HEK293 (cell line): ENCODE measurements at regions not wholly inside any gene's neighbourhood (a gene's known extent, or its start where the extent isn't known, plus 50 kb on each side); places are given as distances from the start of the nearest gene placed in this dataset.

ENCODE experiments used
- CTCF ChIA-PET: fragments of 350-600 bp; formaldehyde crosslinking; extraction: SDS; loops from one replicate; lab custom pipeline; 2021; ENCODE audit warnings: antibody characterized with exemption; lab: Yijun Ruan, JAX
- POLR2A ChIA-PET: fragments of 300-600 bp; formaldehyde crosslinking; extraction: SDS; loops from one replicate; lab custom pipeline; 2020; ENCODE audit warnings: antibody characterized with exemption, inconsistent platforms; lab: Yijun Ruan, JAX
- H3K27ac ChIP-seq: fragments of 200-500 bp; sonication (Bioruptor generic); 2 replicates; pipeline ENCODE4 v1.5.1; 2014; ENCODE audit warnings: low read depth, low read length, control low read depth, inconsistent platforms; ENCODE audit errors: extremely low read depth
- H3K36me3 ChIP-seq, 2 experiments: fragments of 200-500 bp in 1 of 2; sonication (Bioruptor generic) in 1 of 2; 1 replicate in 1 of 2; 2 replicates in 1 of 2; pipeline ENCODE4 v1.5.1; 2014 to 2017; ENCODE audit warnings: inconsistent platforms in 2 of 2, low read length in 2 of 2; ENCODE audit not compliant: control insufficient read depth in 2 of 2, insufficient read depth in 1 of 2
- H3K4me1 ChIP-seq: fragments of 200-500 bp; sonication (Bioruptor generic); 2 replicates; pipeline ENCODE4 v1.5.1; 2014; ENCODE audit warnings: mild to moderate bottlenecking, low read length, inconsistent platforms; ENCODE audit not compliant: control insufficient read depth, insufficient read depth
- H3K4me3 ChIP-seq: 2 replicates; pipeline ENCODE4 v1.5.1; 2011; ENCODE audit warnings: low read depth, mild to moderate bottlenecking, control low read depth, low read length, moderate library complexity
- H3K9me3 ChIP-seq: fragments of 200-500 bp; sonication (Bioruptor generic); 2 replicates; pipeline ENCODE4 v1.5.1; 2014; ENCODE audit warnings: low read depth, low read length, inconsistent platforms; ENCODE audit not compliant: control insufficient read depth, insufficient read depth
- BCL11A ChIP-seq: fragments of 450-650 bp; formaldehyde crosslinking; IDR thresholded peaks from 2 replicates; pipeline ENCODE4 v1.5.1; 2016; ENCODE audit warnings: low read depth, missing biosample characterization, missing genetic modification characterization
- OSR2 ChIP-seq: fragments of 450-650 bp; formaldehyde crosslinking; IDR thresholded peaks from 2 replicates; pipeline ENCODE4 v1.5.1; 2016; ENCODE audit warnings: missing biosample characterization, missing genetic modification characterization
- PRDM6 ChIP-seq: fragments of 450-650 bp; formaldehyde crosslinking; IDR thresholded peaks from 2 replicates; pipeline ENCODE4 v1.5.1; 2017; ENCODE audit warnings: missing biosample characterization, missing genetic modification characterization
- REPIN1 ChIP-seq: fragments of 450-650 bp; formaldehyde crosslinking; IDR thresholded peaks from 2 replicates; pipeline ENCODE4 v1.5.1; 2017; ENCODE audit warnings: missing biosample characterization, missing genetic modification characterization, low read depth
- ZBTB1 ChIP-seq: fragments of 450-650 bp; formaldehyde crosslinking; IDR thresholded peaks from 2 replicates; pipeline ENCODE4 v1.5.1; 2016; ENCODE audit warnings: missing biosample characterization, missing genetic modification characterization
- ZBTB21 ChIP-seq: fragments of 450-650 bp; formaldehyde crosslinking; IDR thresholded peaks from 2 replicates; pipeline ENCODE4 v1.5.1; 2017; ENCODE audit warnings: missing biosample characterization, missing genetic modification characterization
- ZNF121 ChIP-seq: fragments of 450-650 bp; formaldehyde crosslinking; IDR thresholded peaks from 2 replicates; pipeline ENCODE4 v1.5.1; 2016; ENCODE audit warnings: missing biosample characterization, missing genetic modification characterization
- ZNF148 ChIP-seq: fragments of 450-650 bp; formaldehyde crosslinking; IDR thresholded peaks from 2 replicates; pipeline ENCODE4 v1.5.0; 2017; ENCODE audit warnings: missing biosample characterization, missing genetic modification characterization, borderline replicate concordance
- ZNF2 ChIP-seq: fragments of 450-650 bp; formaldehyde crosslinking; IDR thresholded peaks from 2 replicates; pipeline ENCODE4 v1.5.1; 2016; ENCODE audit warnings: missing biosample characterization, missing genetic modification characterization
- ZNF214 ChIP-seq: fragments of 450-650 bp; formaldehyde crosslinking; IDR thresholded peaks from 2 replicates; pipeline ENCODE4 v1.5.1; 2017; ENCODE audit warnings: missing biosample characterization, mild to moderate bottlenecking, missing genetic modification characterization, borderline replicate concordance
- ZNF416 ChIP-seq: fragments of 450-650 bp; formaldehyde crosslinking; IDR thresholded peaks from 2 replicates; pipeline ENCODE4 v1.5.1; 2016; ENCODE audit warnings: missing biosample characterization, missing genetic modification characterization
- ZNF530 ChIP-seq: fragments of 450-650 bp; formaldehyde crosslinking; IDR thresholded peaks from 2 replicates; pipeline ENCODE4 v1.5.1; 2016; ENCODE audit warnings: low read depth, missing biosample characterization, missing genetic modification characterization
- ZNF629 ChIP-seq: fragments of 450-650 bp; formaldehyde crosslinking; IDR thresholded peaks from 2 replicates; pipeline ENCODE4 v1.5.1; 2017; ENCODE audit warnings: missing biosample characterization, missing genetic modification characterization
- ZNF660 ChIP-seq: fragments of 450-650 bp; IDR thresholded peaks from 2 replicates; pipeline ENCODE4 v1.5.1; 2018; ENCODE audit warnings: missing biosample characterization, mild to moderate bottlenecking, missing genetic modification characterization
- ZNF747 ChIP-seq: fragments of 450-650 bp; formaldehyde crosslinking; IDR thresholded peaks from 2 replicates; pipeline ENCODE4 v1.5.1; 2016; ENCODE audit warnings: missing biosample characterization, missing genetic modification characterization
- ZNF777 ChIP-seq: fragments of 450-650 bp; formaldehyde crosslinking; IDR thresholded peaks from 2 replicates; pipeline ENCODE4 v1.5.1; 2017; ENCODE audit warnings: missing biosample characterization, missing genetic modification characterization, borderline replicate concordance
- ZNF843 ChIP-seq: fragments of 450-650 bp; formaldehyde crosslinking; IDR thresholded peaks from 2 replicates; pipeline ENCODE4 v1.5.1; 2016; ENCODE audit warnings: missing biosample characterization, missing genetic modification characterization
- ZSCAN30 ChIP-seq: fragments of 450-650 bp; IDR thresholded peaks from 2 replicates; pipeline ENCODE4 v1.5.1; 2018; ENCODE audit warnings: missing biosample characterization, mild to moderate bottlenecking, missing genetic modification characterization, moderate library complexity
- TF ChIP-seq, protein P1 (sequence below): fragments of 450-650 bp; formaldehyde crosslinking; IDR thresholded peaks from 2 replicates; pipeline ENCODE4 v1.5.1; 2016; ENCODE audit warnings: missing biosample characterization, missing genetic modification characterization
- TF ChIP-seq, protein P2 (sequence below): fragments of 450-650 bp; formaldehyde crosslinking; IDR thresholded peaks from 2 replicates; pipeline ENCODE4 v1.5.1; 2016; ENCODE audit warnings: missing biosample characterization, missing genetic modification characterization, low read depth
- TF ChIP-seq, protein P3 (sequence below): fragments of 450-650 bp; formaldehyde crosslinking; IDR thresholded peaks from 2 replicates; pipeline ENCODE4 v1.5.1; 2016; ENCODE audit warnings: missing biosample characterization, missing genetic modification characterization

GRCh38 chr6:104186831-104187230 is 672.9 kb downstream of the HACE1 start (continued):
- no peak for TF ChIP-seq ZNF148 (tag by site-specific recombination)
- no peak for TF ChIP-seq ZNF214 (tag by site-specific recombination)
- no peak for TF ChIP-seq ZNF530 (tag by site-specific recombination)
- TF ChIP-seq REPIN1 (tag by site-specific recombination) = no peak
- TF ChIP-seq, all 188 proteins: peak for 0

DNA sequence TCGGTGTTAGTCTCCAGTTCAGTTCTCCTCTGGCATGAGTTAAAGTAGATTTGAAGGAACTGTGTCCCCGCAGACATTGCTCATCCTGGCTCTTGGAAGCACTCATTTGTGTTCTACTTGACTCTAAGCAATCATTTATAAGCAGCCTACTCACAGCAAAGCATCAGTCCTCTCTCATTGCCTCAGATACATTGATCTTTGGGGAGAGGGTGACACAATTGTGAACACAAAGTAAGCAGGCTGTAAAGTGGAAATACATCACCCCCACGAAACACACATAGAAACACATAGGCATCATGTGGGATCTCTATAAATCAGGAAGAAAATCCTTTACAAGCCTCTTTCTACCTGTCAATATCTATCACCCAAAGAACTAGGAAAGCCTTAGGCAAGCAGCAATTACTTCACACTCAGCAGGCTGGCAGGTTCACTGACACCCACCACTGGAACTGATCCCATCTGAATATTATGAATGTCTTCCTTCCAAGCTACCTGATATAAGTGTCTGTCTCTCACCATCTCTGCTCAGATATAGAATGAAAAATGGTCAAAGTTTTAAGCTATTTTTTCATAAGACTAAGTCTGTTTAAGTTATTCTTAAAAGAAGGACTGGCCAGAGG is 675.8 kb downstream of the HACE1 start:
- no peaks in the 10 kb centered on the region for H3K36me3 ChIP-seq
- TF ChIP-seq ZBTB21 (tag by site-specific recombination) = no peak

GRCh38 chr6:104182811-104183210 is 676.9 kb downstream of the HACE1 start:
- ChIA-PET CTCF (no interaction called here), POLR2A (no interaction called here)
- no peak overlapping the region for H3K27ac ChIP-seq
- H3K4me3 ChIP-seq = no peak overlapping the region
- H3K36me3 ChIP-seq = no peaks in the 10 kb centered on the region
- H3K4me1 ChIP-seq = no peaks in the 10 kb centered on the region
- no peaks in the 10 kb centered on the region for H3K9me3 ChIP-seq
- TF ChIP-seq ZNF629 (tag by site-specific recombination) (no peak), OSR2 (tag by site-specific recombination) (no peak), ZNF747 (tag by site-specific recombination) (no peak), ZNF416 (tag by site-specific recombination) (no peak), ZBTB1 (tag by site-specific recombination) (no peak), ZNF2 (tag by site-specific recombination) (no peak), BCL11A (tag by site-specific recombination) (no peak), PRDM6 (tag by site-specific recombination) (no peak), ZNF777 (no peak), ZNF530 (tag by site-specific recombination) (no peak), ZNF843 (tag by site-specific recombination) (no peak), ZNF121 (tag by site-specific recombination) (no peak), ZNF660 (tag by site-specific recombination) (no peak), ZSCAN30 (tag by site-specific recombination) (no peak)
- TF ChIP-seq, protein P1, sequence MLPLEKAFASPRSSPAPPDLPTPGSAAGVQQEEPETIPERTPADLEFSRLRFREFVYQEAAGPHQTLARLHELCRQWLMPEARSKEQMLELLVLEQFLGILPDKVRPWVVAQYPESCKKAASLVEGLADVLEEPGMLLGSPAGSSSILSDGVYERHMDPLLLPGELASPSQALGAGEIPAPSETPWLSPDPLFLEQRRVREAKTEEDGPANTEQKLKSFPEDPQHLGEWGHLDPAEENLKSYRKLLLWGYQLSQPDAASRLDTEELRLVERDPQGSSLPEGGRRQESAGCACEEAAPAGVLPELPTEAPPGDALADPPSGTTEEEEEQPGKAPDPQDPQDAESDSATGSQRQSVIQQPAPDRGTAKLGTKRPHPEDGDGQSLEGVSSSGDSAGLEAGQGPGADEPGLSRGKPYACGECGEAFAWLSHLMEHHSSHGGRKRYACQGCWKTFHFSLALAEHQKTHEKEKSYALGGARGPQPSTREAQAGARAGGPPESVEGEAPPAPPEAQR (tag by site-specific recombination) = no peak
- TF ChIP-seq, protein P2, sequence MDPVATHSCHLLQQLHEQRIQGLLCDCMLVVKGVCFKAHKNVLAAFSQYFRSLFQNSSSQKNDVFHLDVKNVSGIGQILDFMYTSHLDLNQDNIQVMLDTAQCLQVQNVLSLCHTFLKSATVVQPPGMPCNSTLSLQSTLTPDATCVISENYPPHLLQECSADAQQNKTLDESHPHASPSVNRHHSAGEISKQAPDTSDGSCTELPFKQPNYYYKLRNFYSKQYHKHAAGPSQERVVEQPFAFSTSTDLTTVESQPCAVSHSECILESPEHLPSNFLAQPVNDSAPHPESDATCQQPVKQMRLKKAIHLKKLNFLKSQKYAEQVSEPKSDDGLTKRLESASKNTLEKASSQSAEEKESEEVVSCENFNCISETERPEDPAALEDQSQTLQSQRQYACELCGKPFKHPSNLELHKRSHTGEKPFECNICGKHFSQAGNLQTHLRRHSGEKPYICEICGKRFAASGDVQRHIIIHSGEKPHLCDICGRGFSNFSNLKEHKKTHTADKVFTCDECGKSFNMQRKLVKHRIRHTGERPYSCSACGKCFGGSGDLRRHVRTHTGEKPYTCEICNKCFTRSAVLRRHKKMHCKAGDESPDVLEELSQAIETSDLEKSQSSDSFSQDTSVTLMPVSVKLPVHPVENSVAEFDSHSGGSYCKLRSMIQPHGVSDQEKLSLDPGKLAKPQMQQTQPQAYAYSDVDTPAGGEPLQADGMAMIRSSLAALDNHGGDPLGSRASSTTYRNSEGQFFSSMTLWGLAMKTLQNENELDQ (tag by site-specific recombination) = no peak
- TF ChIP-seq, protein P3, sequence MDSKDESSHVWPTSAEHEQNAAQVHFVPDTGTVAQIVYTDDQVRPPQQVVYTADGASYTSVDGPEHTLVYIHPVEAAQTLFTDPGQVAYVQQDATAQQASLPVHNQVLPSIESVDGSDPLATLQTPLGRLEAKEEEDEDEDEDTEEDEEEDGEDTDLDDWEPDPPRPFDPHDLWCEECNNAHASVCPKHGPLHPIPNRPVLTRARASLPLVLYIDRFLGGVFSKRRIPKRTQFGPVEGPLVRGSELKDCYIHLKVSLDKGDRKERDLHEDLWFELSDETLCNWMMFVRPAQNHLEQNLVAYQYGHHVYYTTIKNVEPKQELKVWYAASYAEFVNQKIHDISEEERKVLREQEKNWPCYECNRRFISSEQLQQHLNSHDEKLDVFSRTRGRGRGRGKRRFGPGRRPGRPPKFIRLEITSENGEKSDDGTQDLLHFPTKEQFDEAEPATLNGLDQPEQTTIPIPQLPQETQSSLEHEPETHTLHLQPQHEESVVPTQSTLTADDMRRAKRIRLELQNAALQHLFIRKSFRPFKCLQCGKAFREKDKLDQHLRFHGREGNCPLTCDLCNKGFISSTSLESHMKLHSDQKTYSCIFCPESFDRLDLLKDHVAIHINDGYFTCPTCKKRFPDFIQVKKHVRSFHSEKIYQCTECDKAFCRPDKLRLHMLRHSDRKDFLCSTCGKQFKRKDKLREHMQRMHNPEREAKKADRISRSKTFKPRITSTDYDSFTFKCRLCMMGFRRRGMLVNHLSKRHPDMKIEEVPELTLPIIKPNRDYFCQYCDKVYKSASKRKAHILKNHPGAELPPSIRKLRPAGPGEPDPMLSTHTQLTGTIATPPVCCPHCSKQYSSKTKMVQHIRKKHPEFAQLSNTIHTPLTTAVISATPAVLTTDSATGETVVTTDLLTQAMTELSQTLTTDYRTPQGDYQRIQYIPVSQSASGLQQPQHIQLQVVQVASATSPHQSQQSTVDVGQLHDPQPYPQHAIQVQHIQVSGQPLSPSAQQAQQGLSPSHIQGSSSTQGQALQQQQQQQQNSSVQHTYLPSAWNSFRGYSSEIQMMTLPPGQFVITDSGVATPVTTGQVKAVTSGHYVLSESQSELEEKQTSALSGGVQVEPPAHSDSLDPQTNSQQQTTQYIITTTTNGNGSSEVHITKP (tag by site-specific recombination) = no peak

More for the DNA sequence above, 675.8 kb downstream of the HACE1 start:
- ChIA-PET CTCF (interaction anchor here (0.7 kb wide), 1 partner anchor 132 kb away, joined by 3 read pairs; no protein-coding TSS in a partner anchor), POLR2A (no interaction called here)
- no peak overlapping the region for H3K27ac ChIP-seq
- H3K4me1 ChIP-seq = no peaks in the 10 kb centered on the region
- H3K9me3 ChIP-seq = no peaks in the 10 kb centered on the region
- no peak overlapping the region for H3K4me3 ChIP-seq
